Neural cell (in vitro differentiated cells): ENCODE measurements at regions not wholly inside any gene's neighbourhood (a gene's known extent, or its start where the extent isn't known, plus 50 kb on each side); places are given as distances from the start of the nearest gene placed in this dataset.

ENCODE experiments used
- EZH2 ChIP-seq: fragments of 200-600, 300-800 bp; shearing (Covaris generic), sonication (generic); IDR thresholded peaks from 2 replicates; pipeline ENCODE4 v1.6.1; 2014; ENCODE audit warnings: antibody characterized with exemption, low read length, borderline replicate concordance, mild to moderate bottlenecking; ENCODE audit not compliant: insufficient read depth, poor library complexity, severe bottlenecking
- TAF1 ChIP-seq: IDR thresholded peaks from 2 replicates; pipeline ENCODE4 v1.6.1; 2012; ENCODE audit warnings: low read depth
- TF ChIP-seq, protein P1 (sequence below): fragments of 450-650 bp; IDR thresholded peaks from 2 replicates; pipeline ENCODE4 v1.5.1; 2014; ENCODE audit warnings: antibody characterized with exemption, mild to moderate bottlenecking, moderate library complexity; ENCODE audit not compliant: poor library complexity, severe bottlenecking

DNA sequence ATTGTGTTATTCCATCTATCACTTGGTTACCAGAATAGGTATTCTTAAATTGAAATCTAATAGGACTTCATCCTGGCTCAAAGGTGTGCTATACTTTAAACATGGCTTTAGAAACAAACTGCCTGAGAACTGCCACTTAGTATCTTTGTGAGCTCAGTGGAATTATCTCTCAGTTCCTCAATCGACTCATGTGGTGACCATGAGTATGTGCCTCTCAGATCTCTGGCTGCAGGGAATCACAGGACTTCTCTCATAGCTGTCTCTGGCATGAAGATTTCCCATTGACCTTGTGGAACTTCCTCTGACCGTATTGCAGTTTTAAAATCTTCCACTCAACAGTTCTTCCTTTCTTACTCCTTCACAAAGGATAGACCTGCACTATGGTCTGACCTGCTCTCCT lies 681.9 kb upstream of the BOD1L1 start:
- no peak for TF ChIP-seq EZH2
- TF ChIP-seq, protein P1, sequence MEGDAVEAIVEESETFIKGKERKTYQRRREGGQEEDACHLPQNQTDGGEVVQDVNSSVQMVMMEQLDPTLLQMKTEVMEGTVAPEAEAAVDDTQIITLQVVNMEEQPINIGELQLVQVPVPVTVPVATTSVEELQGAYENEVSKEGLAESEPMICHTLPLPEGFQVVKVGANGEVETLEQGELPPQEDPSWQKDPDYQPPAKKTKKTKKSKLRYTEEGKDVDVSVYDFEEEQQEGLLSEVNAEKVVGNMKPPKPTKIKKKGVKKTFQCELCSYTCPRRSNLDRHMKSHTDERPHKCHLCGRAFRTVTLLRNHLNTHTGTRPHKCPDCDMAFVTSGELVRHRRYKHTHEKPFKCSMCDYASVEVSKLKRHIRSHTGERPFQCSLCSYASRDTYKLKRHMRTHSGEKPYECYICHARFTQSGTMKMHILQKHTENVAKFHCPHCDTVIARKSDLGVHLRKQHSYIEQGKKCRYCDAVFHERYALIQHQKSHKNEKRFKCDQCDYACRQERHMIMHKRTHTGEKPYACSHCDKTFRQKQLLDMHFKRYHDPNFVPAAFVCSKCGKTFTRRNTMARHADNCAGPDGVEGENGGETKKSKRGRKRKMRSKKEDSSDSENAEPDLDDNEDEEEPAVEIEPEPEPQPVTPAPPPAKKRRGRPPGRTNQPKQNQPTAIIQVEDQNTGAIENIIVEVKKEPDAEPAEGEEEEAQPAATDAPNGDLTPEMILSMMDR, result no peak
- no peak for TF ChIP-seq TAF1
